ENCODE measurements at regions not wholly inside any gene's neighbourhood (a gene's known extent, or its start where the extent isn't known, plus 50 kb on each side); places are given as distances from the start of the nearest gene placed in this dataset.

DNA sequence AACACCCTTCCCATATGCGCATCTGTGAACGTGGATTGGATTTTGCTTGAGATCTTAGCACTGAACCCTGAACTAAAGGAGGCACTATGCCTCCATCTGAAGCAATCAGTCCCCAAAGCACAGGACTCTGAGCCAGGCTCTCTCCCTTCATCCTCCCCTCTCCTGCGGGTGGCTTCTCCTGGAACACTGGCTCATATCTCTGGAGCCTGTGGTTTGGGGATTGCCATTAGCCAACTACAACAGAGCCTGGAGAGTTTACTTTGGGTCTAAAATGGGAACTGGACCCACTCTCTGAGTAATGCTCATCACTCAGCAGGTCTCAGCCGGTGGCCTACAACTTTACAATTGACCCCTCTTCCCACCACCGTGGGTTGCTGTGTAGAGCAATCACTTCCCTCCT, 190.8 kb upstream of the HES1 start:
- TF ChIP-seq, protein P1, sequence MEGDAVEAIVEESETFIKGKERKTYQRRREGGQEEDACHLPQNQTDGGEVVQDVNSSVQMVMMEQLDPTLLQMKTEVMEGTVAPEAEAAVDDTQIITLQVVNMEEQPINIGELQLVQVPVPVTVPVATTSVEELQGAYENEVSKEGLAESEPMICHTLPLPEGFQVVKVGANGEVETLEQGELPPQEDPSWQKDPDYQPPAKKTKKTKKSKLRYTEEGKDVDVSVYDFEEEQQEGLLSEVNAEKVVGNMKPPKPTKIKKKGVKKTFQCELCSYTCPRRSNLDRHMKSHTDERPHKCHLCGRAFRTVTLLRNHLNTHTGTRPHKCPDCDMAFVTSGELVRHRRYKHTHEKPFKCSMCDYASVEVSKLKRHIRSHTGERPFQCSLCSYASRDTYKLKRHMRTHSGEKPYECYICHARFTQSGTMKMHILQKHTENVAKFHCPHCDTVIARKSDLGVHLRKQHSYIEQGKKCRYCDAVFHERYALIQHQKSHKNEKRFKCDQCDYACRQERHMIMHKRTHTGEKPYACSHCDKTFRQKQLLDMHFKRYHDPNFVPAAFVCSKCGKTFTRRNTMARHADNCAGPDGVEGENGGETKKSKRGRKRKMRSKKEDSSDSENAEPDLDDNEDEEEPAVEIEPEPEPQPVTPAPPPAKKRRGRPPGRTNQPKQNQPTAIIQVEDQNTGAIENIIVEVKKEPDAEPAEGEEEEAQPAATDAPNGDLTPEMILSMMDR (IDR thresholded peaks at IDR 0.05; ENCODE audit: low read depth, low read length): no peak
- TF ChIP-seq, protein P2, sequence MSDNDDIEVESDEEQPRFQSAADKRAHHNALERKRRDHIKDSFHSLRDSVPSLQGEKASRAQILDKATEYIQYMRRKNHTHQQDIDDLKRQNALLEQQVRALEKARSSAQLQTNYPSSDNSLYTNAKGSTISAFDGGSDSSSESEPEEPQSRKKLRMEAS (IDR thresholded peaks at IDR 0.05; ENCODE audit: low read depth, low read length): no peak
- no peak for TF ChIP-seq POLR2A (IDR thresholded peaks at IDR 0.05; ENCODE audit: extremely low read depth, insufficient read length)
- no peak for TF ChIP-seq MYC (IDR thresholded peaks at IDR 0.05; ENCODE audit: low read depth, low read length)
